B cell (primary cell): ENCODE measurements at regions not wholly inside any gene's neighbourhood (a gene's known extent, or its start where the extent isn't known, plus 50 kb on each side); places are given as distances from the start of the nearest gene placed in this dataset.
A peak's percentile ranks its signal among the peaks of the same experiment; 100 is the strongest.

ENCODE experiments used
- ATAC-seq: fragments of 200-7000 bp; cut with Tn5 transposase; one replicate; pipeline ENCODE4 v1.10.0; 2021; ENCODE audit warnings: low read depth, mild to moderate bottlenecking, moderate number of reproducible peaks, moderate library complexity
- CTCF ChIA-PET: fragments of 350-600 bp; sonication (Branson Sonifier 250); formaldehyde crosslinking; loops from one replicate; lab custom pipeline; 2021; ENCODE audit warnings: antibody characterized with exemption, inconsistent platforms; lab: Charles Lee
- POLR2A ChIA-PET: fragments of 350-600 bp; sonication (Branson Sonifier 250); formaldehyde crosslinking; loops from one replicate; lab custom pipeline; 2021; ENCODE audit warnings: antibody characterized with exemption; lab: Charles Lee
- DNase-seq: peaks from one replicate; pipeline ENCODE4 v3.0.0; 2013
- H2AFZ ChIP-seq: 2 replicates; pipeline ENCODE4 v1.6.1; 2012; ENCODE audit warnings: mild to moderate bottlenecking, low read depth, low read length; ENCODE audit not compliant: insufficient read depth, poor library complexity, severe bottlenecking
- H3K27ac ChIP-seq, 2 donors: 1 replicate in 1 of 2; 2 replicates in 1 of 2; pipeline ENCODE4 v1.5.1; 2012 to 2013; ENCODE audit warnings: low read length in 2 of 2, mild to moderate bottlenecking in 2 of 2, moderate library complexity in 1 of 2
- H3K27me3 ChIP-seq, 4 experiments: fragments of 200-600 bp in 1 of 4; sonication (generic) in 1 of 4; replicated peaks in 1 of 4; 1 replicate in 2 of 4; 2 replicates in 2 of 4; pipeline versions ENCODE4 v1.6.1 to v1.7.0; 2013 to 2016; ENCODE audit warnings: low read length in 3 of 4, mild to moderate bottlenecking in 2 of 4, mixed read lengths in 1 of 4, moderate library complexity in 1 of 4; ENCODE audit not compliant: insufficient read depth in 4 of 4, control insufficient read depth in 3 of 4; ENCODE audit errors: control extremely low read depth in 1 of 4
- H3K36me3 ChIP-seq, 2 experiments: replicated peaks in 1 of 2; 1 replicate in 1 of 2; 2 replicates in 1 of 2; pipeline versions ENCODE4 v1.6.1 to v1.7.1; 2013; ENCODE audit warnings: low read length in 1 of 2; ENCODE audit not compliant: insufficient read depth in 2 of 2, control insufficient read depth in 1 of 2; ENCODE audit errors: control extremely low read depth in 1 of 2, extremely low read depth in 1 of 2
- H3K4me1 ChIP-seq, 2 donors: fragments of 200-600 bp in 1 of 2; sonication (generic) in 1 of 2; 1 replicate in 1 of 2; 2 replicates in 1 of 2; pipeline versions ENCODE4 v1.5.1 to v1.6.1; 2013 to 2017; ENCODE audit warnings: low read length in 2 of 2; ENCODE audit not compliant: control insufficient read depth in 2 of 2, insufficient read depth in 2 of 2
- H3K4me2 ChIP-seq: replicated peaks from 2 replicates; pipeline ENCODE3; 2012; ENCODE audit warnings: mild to moderate bottlenecking, low read depth, low read length; ENCODE audit not compliant: poor library complexity, severe bottlenecking
- H3K4me3 ChIP-seq, 5 experiments: fragments of 200-600 bp in 1 of 5; sonication (generic) in 1 of 5; 1 replicate in 3 of 5; 2 replicates in 2 of 5; pipeline versions ENCODE4 v1.5.1 to v1.7.0; 2011 to 2016; ENCODE audit warnings: low read length in 4 of 5, mild to moderate bottlenecking in 4 of 5, low read depth in 2 of 5, control low read depth in 1 of 5, moderate library complexity in 1 of 5; ENCODE audit not compliant: insufficient read depth in 1 of 5; ENCODE audit errors: control extremely low read depth in 1 of 5, extremely low read depth in 1 of 5
- H3K79me2 ChIP-seq: fragments of 200-600 bp; sonication (generic); one replicate; pipeline ENCODE4 v1.6.0; 2016; ENCODE audit warnings: low read length; ENCODE audit not compliant: control insufficient read depth, insufficient read depth
- H3K9ac ChIP-seq: fragments of 200-600 bp; sonication (generic); 2 replicates; pipeline ENCODE4 v1.6.1; 2017; ENCODE audit warnings: mild to moderate bottlenecking, low read length, moderate library complexity
- H3K9me3 ChIP-seq, 3 donors: one replicate each; pipeline versions ENCODE4 v1.6.1 to v1.7.1; 2013; ENCODE audit warnings: low read length in 2 of 3; ENCODE audit not compliant: control insufficient read depth in 2 of 3, insufficient read depth in 1 of 3; ENCODE audit errors: control extremely low read depth in 1 of 3
- H4K20me1 ChIP-seq: 2 replicates; pipeline ENCODE4 v1.6.0; 2012; ENCODE audit warnings: mild to moderate bottlenecking, low read length; ENCODE audit not compliant: insufficient read depth, control insufficient read depth, poor library complexity, severe bottlenecking
- H3K27ac Mint-ChIP-seq: one replicate; pipeline ENCODE4 v1.8.0; 2021; ENCODE audit warnings: mixed read lengths
- H3K27me3 Mint-ChIP-seq: one replicate; pipeline ENCODE4 v1.8.0; 2021; ENCODE audit warnings: mixed read lengths
- H3K4me1 Mint-ChIP-seq: one replicate; pipeline ENCODE4 v1.8.0; 2021; ENCODE audit warnings: mixed read lengths
- H3K4me3 Mint-ChIP-seq: one replicate; pipeline ENCODE4 v1.8.0; 2021; ENCODE audit warnings: mixed read lengths
- H3K9me3 Mint-ChIP-seq: one replicate; pipeline ENCODE4 v1.8.0; 2022; ENCODE audit warnings: mixed read lengths; ENCODE audit not compliant: insufficient read depth
- CTCF ChIP-seq: fragments of 200-600 bp; IDR thresholded peaks from one replicate; pipeline ENCODE4 v1.8.0; 2022; ENCODE audit warnings: antibody characterized with exemption, mild to moderate bottlenecking
- EZH2 ChIP-seq: IDR thresholded peaks from 2 replicates; pipeline ENCODE4 v1.6.1; 2012; ENCODE audit warnings: borderline replicate concordance, low read depth, mild to moderate bottlenecking, moderate library complexity, low read length; ENCODE audit not compliant: insufficient read depth, poor library complexity, severe bottlenecking
- WGBS: methylation state at CpG from one replicate; pipeline ENCODE4 v1.1.5; 2013; ENCODE audit warnings: missing lambda C conversion rate; ENCODE audit not compliant: insufficient coverage; 5-methylcytosine and 5-hydroxymethylcytosine counted together
- intact Hi-C: fragments of 100-400 bp; cut with micrococcal nuclease; formaldehyde crosslinking; loops from one replicate; pipeline ENCODE4 v1.10.0; 2022

- Histone ChIP-seq H4K20me1 (no peaks in the 10 kb centered on the region), H3K79me2 (no peaks in the 10 kb centered on the region), H3K36me3 (no peaks in the 10 kb centered on the region), H3K9ac (peak overlapping the region; percentile 30), H3K4me1 (peaks cover 33 to 36% of the 10 kb centered on the region in 2 donors), H3K4me2 (peak overlapping the region; percentile 67), H3K4me3 (peak overlapping the region in 2 of 5 experiments; percentile 7 to 42), H3K9me3 (peaks cover 0 to 10% (median 2%) of the 10 kb centered on the region in 3 donors), H2AFZ (peak overlapping the region; percentile 12), H3K27ac (peak overlapping the region; percentile 67 to 84), H3K27me3 (no peaks in the 10 kb centered on the region)
- H3K27ac Mint-ChIP-seq: peak overlapping the region; percentile 87
- peaks cover 6% of the 10 kb centered on the region for H3K9me3 Mint-ChIP-seq
- DNase-seq (peak; percentile 83), ATAC-seq (peak; percentile 89)
- TF ChIP-seq CTCF: no peak
- no peak for TF ChIP-seq EZH2
- H3K27me3 Mint-ChIP-seq: no peaks in the 10 kb centered on the region
- peak overlapping the region; percentile 78 for H3K4me3 Mint-ChIP-seq
- peaks cover 34% of the 10 kb centered on the region for H3K4me1 Mint-ChIP-seq
- intact Hi-C loops: loop anchor here (2.0 kb wide), 1 partner anchor 250 kb away; no protein-coding TSS in a partner anchor
- CTCF ChIA-PET: interaction anchor here (0.9 kb wide), 2 partner anchors 14 to 337 kb away, joined by 3 read pairs; no protein-coding TSS in a partner anchor
- WGBS: 17% methylated on average over 9 of the region's 13 CpGs
- POLR2A ChIA-PET: interaction anchor here (0.6 kb wide), 1 partner anchor 64 kb away, joined by 7 read pairs; no protein-coding TSS in a partner anchor
Measured at GRCh38 chr6:14910692-14911547, 334.9 kb upstream of the JARID2 start.

- Histone ChIP-seq H3K9ac (no peak overlapping the region), H3K36me3 (no peaks in the 10 kb centered on the region), H3K4me1 (peaks cover 33 to 36% of the 10 kb centered on the region in 2 donors), H3K79me2 (no peaks in the 10 kb centered on the region), H3K9me3 (peaks cover 0 to 10% (median 2%) of the 10 kb centered on the region in 3 donors), H4K20me1 (no peaks in the 10 kb centered on the region), H3K4me3 (no peak overlapping the region), H3K4me2 (peak overlapping the region; percentile 67), H3K27ac (peak overlapping the region in 1 of 2 donors; percentile 84), H3K27me3 (no peaks in the 10 kb centered on the region), H2AFZ (no peak overlapping the region)
- Mint-ChIP-seq H3K4me3 (peak overlapping the region; percentile 26), H3K27ac (peak overlapping the region; percentile 87), H3K27me3 (no peaks in the 10 kb centered on the region), H3K9me3 (peaks cover 6% of the 10 kb centered on the region), H3K4me1 (peaks cover 28% of the 10 kb centered on the region)
- 86% methylated on average over 7 of the region's 10 CpGs for WGBS
- ATAC-seq (no peak), DNase-seq (no peak)
- CTCF ChIA-PET: no interaction called here
- intact Hi-C loops: no loop called here
- TF ChIP-seq CTCF (no peak), EZH2 (no peak)
- POLR2A ChIA-PET: no interaction called here
Measured at GRCh38 chr6:14912226-14912625, 333.6 kb upstream of the JARID2 start.
